IPS DF 6.9 (cell line): ENCODE measurements at regions not wholly inside any gene's neighbourhood (a gene's known extent, or its start where the extent isn't known, plus 50 kb on each side); places are given as distances from the start of the nearest gene placed in this dataset.

Source experiments
- DNase-seq: peaks from one replicate; pipeline ENCODE4 v3.0.0-alpha.2; 2013; ENCODE audit warnings: low read depth, low spot score
- H3K27ac ChIP-seq: one replicate; pipeline ENCODE4 v1.5.1; 2013; ENCODE audit warnings: low read length, control low read depth
- H3K27me3 ChIP-seq: 2 replicates; pipeline ENCODE4 v1.6.1; 2013; ENCODE audit warnings: mild to moderate bottlenecking, low read length; ENCODE audit not compliant: control insufficient read depth, insufficient read depth
- H3K36me3 ChIP-seq: 2 replicates; pipeline ENCODE4 v1.6.1; 2013; ENCODE audit warnings: low read length; ENCODE audit not compliant: control insufficient read depth, insufficient read depth
- H3K4me1 ChIP-seq: 2 replicates; pipeline ENCODE4 v1.6.1; 2013; ENCODE audit warnings: low read length; ENCODE audit not compliant: control insufficient read depth, insufficient read depth
- H3K4me3 ChIP-seq: 2 replicates; pipeline ENCODE4 v1.5.1; 2013; ENCODE audit warnings: mild to moderate bottlenecking, low read length
- H3K9me3 ChIP-seq: 2 replicates; pipeline ENCODE4 v1.6.1; 2013; ENCODE audit warnings: low read length, inconsistent platforms; ENCODE audit not compliant: control insufficient read depth, insufficient read depth
- WGBS: extraction: QIAGEN DNeasy Blood & Tissue Kit; methylation state at CpG from one replicate; pipeline ENCODE4 v1.1.7; 2013; ENCODE audit warnings: mixed read lengths, missing lambda C conversion rate; ENCODE audit not compliant: insufficient read length, insufficient coverage; 5-methylcytosine and 5-hydroxymethylcytosine counted together

GRCh38 chr16:20178297-20178696 lies 104.6 kb upstream of the GPR139 start:
- no CpG with 5 or more reads among the region's 5 CpGs for WGBS
- H3K9me3 ChIP-seq, result no peaks in the 10 kb centered on the region

GRCh38 chr16:20175358-20175757 lies 101.7 kb upstream of the GPR139 start:
- no CpG with 5 or more reads among the region's 3 CpGs for WGBS
- Histone ChIP-seq H3K4me1 (peaks cover 4% of the 10 kb centered on the region; the same call in 1 of the 2 replicates), H3K27me3 (no peaks in the 10 kb centered on the region), H3K9me3 (no peaks in the 10 kb centered on the region), H3K27ac (no peak overlapping the region), H3K4me3 (no peak overlapping the region), H3K36me3 (no peaks in the 10 kb centered on the region)
- peak; percentile 7 for DNase-seq

More at GRCh38 chr16:20178297-20178696, 104.6 kb upstream of the GPR139 start:
- H3K4me3 ChIP-seq, result no peak overlapping the region
- no peaks in the 10 kb centered on the region for H3K36me3 ChIP-seq
- peaks cover 4% of the 10 kb centered on the region; the same call in 1 of the 2 replicates for H3K4me1 ChIP-seq
- no peak overlapping the region for H3K27ac ChIP-seq
- no peak for DNase-seq
- no peaks in the 10 kb centered on the region for H3K27me3 ChIP-seq

GRCh38 chr16:20167323-20167722 lies 93.6 kb upstream of the GPR139 start:
- DNase-seq, result no peak
- no CpG with 5 or more reads among the region's 1 CpG for WGBS
- Histone ChIP-seq H3K9me3 (no peaks in the 10 kb centered on the region), H3K27me3 (no peaks in the 10 kb centered on the region), H3K27ac (no peak overlapping the region), H3K4me3 (no peak overlapping the region), H3K4me1 (no peaks in the 10 kb centered on the region), H3K36me3 (no peaks in the 10 kb centered on the region)

GRCh38 chr16:20166531-20167235 lies 93.0 kb upstream of the GPR139 start:
- no peak overlapping the region for H3K27ac ChIP-seq
- H3K36me3 ChIP-seq, result no peaks in the 10 kb centered on the region
- no peaks in the 10 kb centered on the region for H3K4me1 ChIP-seq
- no CpG with 5 or more reads among the region's 15 CpGs for WGBS
- no peak for DNase-seq
- H3K27me3 ChIP-seq, result no peaks in the 10 kb centered on the region
- no peak overlapping the region for H3K4me3 ChIP-seq
- no peaks in the 10 kb centered on the region for H3K9me3 ChIP-seq

- H3K4me1 ChIP-seq, result no peaks in the 10 kb centered on the region
- no peak for DNase-seq
- no peaks in the 10 kb centered on the region for H3K36me3 ChIP-seq
- no CpG with 5 or more reads among the region's 1 CpG for WGBS
- H3K4me3 ChIP-seq, result no peak overlapping the region
- H3K27me3 ChIP-seq, result no peaks in the 10 kb centered on the region
- H3K9me3 ChIP-seq, result no peaks in the 10 kb centered on the region
- no peak overlapping the region for H3K27ac ChIP-seq
These were observed 79.8 kb upstream of the GPR139 start for GRCh38 chr16:20153444-20153843.

- Histone ChIP-seq H3K27me3 (no peaks in the 10 kb centered on the region), H3K4me1 (no peaks in the 10 kb centered on the region), H3K36me3 (no peaks in the 10 kb centered on the region), H3K9me3 (no peaks in the 10 kb centered on the region), H3K4me3 (no peak overlapping the region), H3K27ac (no peak overlapping the region)
- DNase-seq, result no peak
- WGBS, result no CpG with 5 or more reads among the region's 5 CpGs
These were observed 73.4 kb upstream of the GPR139 start for GRCh38 chr16:20147091-20147490.

- no peaks in the 10 kb centered on the region for H3K9me3 ChIP-seq
- H3K27ac ChIP-seq, result no peak overlapping the region
- H3K4me1 ChIP-seq, result no peaks in the 10 kb centered on the region
- DNase-seq, result no peak
- no peaks in the 10 kb centered on the region for H3K36me3 ChIP-seq
- no peak overlapping the region for H3K4me3 ChIP-seq
- no peaks in the 10 kb centered on the region for H3K27me3 ChIP-seq
- no CpG with 5 or more reads among the region's 7 CpGs for WGBS
These were observed 68.3 kb upstream of the GPR139 start for GRCh38 chr16:20141956-20142355.

GRCh38 chr16:20137909-20138308 lies 64.2 kb upstream of the GPR139 start:
- WGBS, result no CpG with 5 or more reads among the region's 2 CpGs
- Histone ChIP-seq H3K27ac (no peak overlapping the region), H3K27me3 (no peaks in the 10 kb centered on the region), H3K9me3 (no peaks in the 10 kb centered on the region), H3K4me3 (no peak overlapping the region), H3K4me1 (no peaks in the 10 kb centered on the region), H3K36me3 (no peaks in the 10 kb centered on the region)
- DNase-seq, result no peak

GRCh38 chr16:20137194-20137593 lies 63.5 kb upstream of the GPR139 start:
- no peak overlapping the region for H3K27ac ChIP-seq
- no peaks in the 10 kb centered on the region for H3K9me3 ChIP-seq
- H3K4me3 ChIP-seq, result no peak overlapping the region
- no peaks in the 10 kb centered on the region for H3K4me1 ChIP-seq
- H3K36me3 ChIP-seq, result no peaks in the 10 kb centered on the region
- WGBS, result no CpG with 5 or more reads among the region's 5 CpGs
- no peaks in the 10 kb centered on the region for H3K27me3 ChIP-seq
- DNase-seq, result no peak

GRCh38 chr16:20136446-20136968 lies 62.8 kb upstream of the GPR139 start:
- WGBS, result no CpG with 5 or more reads among the region's 2 CpGs
- no peak overlapping the region for H3K27ac ChIP-seq
- H3K4me3 ChIP-seq, result no peak overlapping the region
- H3K9me3 ChIP-seq, result no peaks in the 10 kb centered on the region
- no peak for DNase-seq
- H3K36me3 ChIP-seq, result no peaks in the 10 kb centered on the region
- no peaks in the 10 kb centered on the region for H3K4me1 ChIP-seq
- H3K27me3 ChIP-seq, result no peaks in the 10 kb centered on the region

- no peak overlapping the region for H3K4me3 ChIP-seq
- no peak for DNase-seq
- H3K9me3 ChIP-seq, result no peaks in the 10 kb centered on the region
- no peaks in the 10 kb centered on the region for H3K27me3 ChIP-seq
- no peak overlapping the region for H3K27ac ChIP-seq
- H3K4me1 ChIP-seq, result no peaks in the 10 kb centered on the region
- no peaks in the 10 kb centered on the region for H3K36me3 ChIP-seq
These were observed 55.7 kb upstream of the GPR139 start for GRCh38 chr16:20129375-20129774.
